H9 (cell line): ENCODE measurements at regions not wholly inside any gene's neighbourhood (a gene's known extent, or its start where the extent isn't known, plus 50 kb on each side); places are given as distances from the start of the nearest gene placed in this dataset.
A peak's percentile ranks its signal among the peaks of the same experiment; 100 is the strongest.

Experiments used
- DNase-seq: peaks from one replicate; pipeline ENCODE4 v3.0.0-alpha.2; 2017
- H2AFZ ChIP-seq: one replicate; pipeline ENCODE4 v1.6.1; 2013; ENCODE audit warnings: mild to moderate bottlenecking, low read length, control low read depth, moderate library complexity
- H2AK5ac ChIP-seq: 2 replicates; pipeline ENCODE4 v1.6.1; 2013; ENCODE audit warnings: low read length, control low read depth, mixed read lengths; ENCODE audit not compliant: insufficient read length
- H2BK120ac ChIP-seq: one replicate; pipeline ENCODE4 v1.6.1; 2013; ENCODE audit warnings: low read depth, mild to moderate bottlenecking, low read length, control low read depth, inconsistent platforms; ENCODE audit not compliant: poor library complexity, severe bottlenecking
- H2BK12ac ChIP-seq: 2 replicates; pipeline ENCODE4 v1.6.1; 2013; ENCODE audit warnings: low read length, control low read depth, mixed read lengths, low read depth; ENCODE audit not compliant: insufficient read length
- H2BK15ac ChIP-seq: 2 replicates; pipeline ENCODE4 v1.6.1; 2013; ENCODE audit warnings: low read depth, low read length, control low read depth
- H2BK20ac ChIP-seq: one replicate; pipeline ENCODE4 v1.6.1; 2013; ENCODE audit warnings: low read depth, mild to moderate bottlenecking, low read length, control low read depth, inconsistent platforms; ENCODE audit not compliant: poor library complexity, severe bottlenecking
- H2BK5ac ChIP-seq: 2 replicates; pipeline ENCODE4 v1.6.1; 2013; ENCODE audit warnings: low read length, control low read depth, mixed read lengths; ENCODE audit not compliant: insufficient read length
- H3K14ac ChIP-seq: 2 replicates; pipeline ENCODE4 v1.6.1; 2013; ENCODE audit warnings: low read length, control low read depth; ENCODE audit not compliant: insufficient read depth
- H3K18ac ChIP-seq: 2 replicates; pipeline ENCODE4 v1.6.1; 2013; ENCODE audit warnings: low read depth, mild to moderate bottlenecking, mixed read lengths, low read length, control low read depth; ENCODE audit not compliant: insufficient read length
- H3K23ac ChIP-seq: 2 replicates; pipeline ENCODE4 v1.6.1; 2013; ENCODE audit warnings: low read length, control low read depth, mixed read lengths, low read depth; ENCODE audit not compliant: insufficient read length
- H3K23me2 ChIP-seq: 2 replicates; pipeline ENCODE4 v1.6.1; 2013; ENCODE audit warnings: low read depth, mild to moderate bottlenecking, mixed read lengths, low read length, control low read depth; ENCODE audit not compliant: insufficient read length, poor library complexity, severe bottlenecking
- H3K27ac ChIP-seq: 2 replicates; pipeline ENCODE4 v1.5.1; 2013; ENCODE audit warnings: low read length, control low read depth, mixed read lengths, low read depth; ENCODE audit not compliant: insufficient read length
- H3K27me3 ChIP-seq: 2 replicates; pipeline ENCODE4 v1.6.1; 2013; ENCODE audit warnings: low read length, control low read depth, inconsistent platforms; ENCODE audit not compliant: insufficient read depth
- H3K4ac ChIP-seq: 2 replicates; pipeline ENCODE4 v1.6.1; 2013; ENCODE audit warnings: low read depth, mild to moderate bottlenecking, control low read depth, inconsistent platforms, low read length, moderate library complexity
- H3K4me1 ChIP-seq: 2 replicates; pipeline ENCODE4 v1.6.1; 2013; ENCODE audit warnings: low read length, control low read depth, inconsistent platforms; ENCODE audit not compliant: insufficient read depth
- H3K4me2 ChIP-seq: 2 replicates; pipeline ENCODE4 v1.6.1; 2013; ENCODE audit warnings: low read length, control low read depth, mixed read lengths; ENCODE audit not compliant: insufficient read length, insufficient read depth
- H3K56ac ChIP-seq: 2 replicates; pipeline ENCODE4 v1.6.1; 2013; ENCODE audit warnings: low read depth, mild to moderate bottlenecking, mixed read lengths, low read length, control low read depth; ENCODE audit not compliant: insufficient read length
- H3K79me1 ChIP-seq: 2 replicates; pipeline ENCODE4 v1.6.1; 2013; ENCODE audit warnings: low read depth, mild to moderate bottlenecking, moderate library complexity, low read length, control low read depth, inconsistent platforms; ENCODE audit not compliant: insufficient read depth, poor library complexity, severe bottlenecking
- H3K79me2 ChIP-seq: 2 replicates; pipeline ENCODE4 v1.6.1; 2013; ENCODE audit warnings: low read length, control low read depth, inconsistent platforms; ENCODE audit not compliant: insufficient read depth
- H3K9ac ChIP-seq: 2 replicates; pipeline ENCODE4 v1.6.1; 2013; ENCODE audit warnings: low read length, control low read depth, mixed read lengths; ENCODE audit not compliant: insufficient read length; ENCODE audit errors: extremely low read depth
- H3K9me3 ChIP-seq: one replicate; pipeline ENCODE4 v1.6.1; 2013; ENCODE audit warnings: low read depth, low read length, inconsistent platforms; ENCODE audit not compliant: control insufficient read depth
- H3T11ph ChIP-seq: one replicate; pipeline ENCODE4 v1.6.1; 2013; ENCODE audit warnings: mild to moderate bottlenecking, low read length, control low read depth, inconsistent platforms
- H4K20me1 ChIP-seq: one replicate; pipeline ENCODE4 v1.6.1; 2013; ENCODE audit not compliant: control insufficient read depth, insufficient read length, insufficient read depth
- H4K5ac ChIP-seq: 2 replicates; pipeline ENCODE4 v1.6.1; 2013; ENCODE audit warnings: low read depth, mild to moderate bottlenecking, mixed read lengths, low read length, control low read depth; ENCODE audit not compliant: insufficient read length
- H4K8ac ChIP-seq: replicated peaks from 2 replicates; pipeline ENCODE4 v1.6.1; 2013; ENCODE audit warnings: low read length, control low read depth, mixed read lengths, low read depth; ENCODE audit not compliant: insufficient read length
- H4K91ac ChIP-seq: 2 replicates; pipeline ENCODE4 v1.6.1; 2013; ENCODE audit warnings: low read depth, mild to moderate bottlenecking, moderate library complexity, mixed read lengths, low read length, control low read depth; ENCODE audit not compliant: insufficient read length
- H3K27ac Mint-ChIP-seq, 3 experiments: 2 replicates in 2 of 3; 3 replicates in 1 of 3; pipeline ENCODE4 v1.8.0; 2020 to 2021; ENCODE audit warnings: mixed read lengths in 3 of 3, mild to moderate bottlenecking in 1 of 3, moderate library complexity in 1 of 3
- H3K27me3 Mint-ChIP-seq: 2 replicates; pipeline ENCODE4 v1.8.0; 2021; ENCODE audit warnings: low read depth, mild to moderate bottlenecking, moderate library complexity, mixed read lengths
- H3K36me3 Mint-ChIP-seq, 3 experiments: 2 replicates in 2 of 3; 3 replicates in 1 of 3; pipeline ENCODE4 v1.8.0; 2020 to 2021; ENCODE audit warnings: low read depth in 3 of 3, mixed read lengths in 3 of 3; ENCODE audit not compliant: insufficient read depth in 1 of 3
- H3K4me1 Mint-ChIP-seq, 2 experiments: 2 replicates each; pipeline ENCODE4 v1.8.0; 2020; ENCODE audit warnings: mixed read lengths in 2 of 2
- H3K4me3 Mint-ChIP-seq, 2 experiments: 2 replicates in 1 of 2; 3 replicates in 1 of 2; pipeline ENCODE4 v1.8.0; 2020 to 2021; ENCODE audit warnings: mild to moderate bottlenecking in 2 of 2, mixed read lengths in 2 of 2, moderate library complexity in 1 of 2
- H3K9me3 Mint-ChIP-seq, 2 experiments: 2 replicates in 1 of 2; 3 replicates in 1 of 2; pipeline ENCODE4 v1.8.0; 2020; ENCODE audit warnings: mild to moderate bottlenecking in 2 of 2, mixed read lengths in 2 of 2, moderate library complexity in 1 of 2
- WGBS: extraction: QIAGEN DNeasy Blood & Tissue Kit; methylation state at CpG from one replicate; pipeline ENCODE4 v1.1.7; 2013; ENCODE audit warnings: missing lambda C conversion rate, low lambda C conversion rate, mixed read lengths; ENCODE audit not compliant: insufficient read length; ENCODE audit errors: extremely low coverage; 5-methylcytosine and 5-hydroxymethylcytosine counted together
- TF ChIP-seq, protein P1 (sequence below): fragments of 200-600 bp; sonication (generic); conservative IDR thresholded peaks from 3 replicates; pipeline ENCODE4 v1.8.0; 2021; ENCODE audit warnings: antibody characterized with exemption, mild to moderate bottlenecking

DNA sequence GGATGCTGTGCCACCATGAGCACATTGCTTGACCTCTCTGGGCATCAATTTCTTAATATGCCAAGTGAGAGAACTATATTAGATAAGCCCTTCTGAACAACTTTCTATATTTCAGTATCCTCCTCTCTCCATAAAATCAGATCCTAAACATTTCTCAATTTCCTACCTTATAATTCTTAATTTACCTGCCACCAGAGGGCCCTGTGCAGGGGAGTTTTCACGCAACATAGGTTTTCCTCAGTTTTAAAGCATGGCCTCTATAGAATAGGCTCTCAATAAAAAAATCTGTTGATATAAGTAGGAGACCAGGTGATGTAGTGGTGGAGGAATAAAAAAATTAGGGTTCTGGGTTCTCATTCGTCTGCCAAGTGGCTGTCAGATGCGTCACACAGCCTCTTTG is 83.7 kb upstream of the DBX1 start:
- no peaks in the 10 kb centered on the region for H3K79me1 ChIP-seq
- no peak overlapping the region for H2AFZ ChIP-seq
- no peaks in the 10 kb centered on the region for H3K79me2 ChIP-seq
- no peak overlapping the region for H3K9ac ChIP-seq
- Mint-ChIP-seq H3K4me3 (no peak overlapping the region), H3K27me3 (peaks cover 4% of the 10 kb centered on the region), H3K27ac (no peak overlapping the region), H3K9me3 (peaks cover 4 to 11% of the 10 kb centered on the region in 2 experiments), H3K36me3 (no peaks in the 10 kb centered on the region; a peak in 1 of 7 replicates), H3K4me1 (peaks cover 26 to 27% of the 10 kb centered on the region in 2 experiments)
- peaks cover 5% of the 10 kb centered on the region; the same call in 1 of the 2 replicates for H3K4me1 ChIP-seq
- no CpG with 5 or more reads among the region's 3 CpGs for WGBS
- no peak overlapping the region for H2BK12ac ChIP-seq
- H3K27me3 ChIP-seq = no peaks in the 10 kb centered on the region
- no peak overlapping the region for H3T11ph ChIP-seq
- no peak overlapping the region for H3K18ac ChIP-seq
- H3K56ac ChIP-seq = no peak overlapping the region
- H3K4ac ChIP-seq = no peak overlapping the region
- H3K23ac ChIP-seq = no peak overlapping the region
- no peak overlapping the region for H2BK120ac ChIP-seq
- TF ChIP-seq, protein P1, sequence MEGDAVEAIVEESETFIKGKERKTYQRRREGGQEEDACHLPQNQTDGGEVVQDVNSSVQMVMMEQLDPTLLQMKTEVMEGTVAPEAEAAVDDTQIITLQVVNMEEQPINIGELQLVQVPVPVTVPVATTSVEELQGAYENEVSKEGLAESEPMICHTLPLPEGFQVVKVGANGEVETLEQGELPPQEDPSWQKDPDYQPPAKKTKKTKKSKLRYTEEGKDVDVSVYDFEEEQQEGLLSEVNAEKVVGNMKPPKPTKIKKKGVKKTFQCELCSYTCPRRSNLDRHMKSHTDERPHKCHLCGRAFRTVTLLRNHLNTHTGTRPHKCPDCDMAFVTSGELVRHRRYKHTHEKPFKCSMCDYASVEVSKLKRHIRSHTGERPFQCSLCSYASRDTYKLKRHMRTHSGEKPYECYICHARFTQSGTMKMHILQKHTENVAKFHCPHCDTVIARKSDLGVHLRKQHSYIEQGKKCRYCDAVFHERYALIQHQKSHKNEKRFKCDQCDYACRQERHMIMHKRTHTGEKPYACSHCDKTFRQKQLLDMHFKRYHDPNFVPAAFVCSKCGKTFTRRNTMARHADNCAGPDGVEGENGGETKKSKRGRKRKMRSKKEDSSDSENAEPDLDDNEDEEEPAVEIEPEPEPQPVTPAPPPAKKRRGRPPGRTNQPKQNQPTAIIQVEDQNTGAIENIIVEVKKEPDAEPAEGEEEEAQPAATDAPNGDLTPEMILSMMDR = peak; percentile 72
- H4K5ac ChIP-seq = no peak overlapping the region
- H3K27ac ChIP-seq = no peak overlapping the region
- H2AK5ac ChIP-seq = no peak overlapping the region
- H3K4me2 ChIP-seq = no peak overlapping the region
- H2BK15ac ChIP-seq = no peak overlapping the region
- no peak for DNase-seq
- no peak overlapping the region for H3K14ac ChIP-seq
- no peak overlapping the region for H2BK20ac ChIP-seq
- no peak overlapping the region for H2BK5ac ChIP-seq
- no peaks in the 10 kb centered on the region for H3K9me3 ChIP-seq
- H4K20me1 ChIP-seq = no peaks in the 10 kb centered on the region
- no peaks in the 10 kb centered on the region for H3K23me2 ChIP-seq
- no peak overlapping the region for H4K91ac ChIP-seq
- H4K8ac ChIP-seq = no peak overlapping the region
